Calu3 (cell line): ENCODE measurements at regions not wholly inside any gene's neighbourhood (a gene's known extent, or its start where the extent isn't known, plus 50 kb on each side); places are given as distances from the start of the nearest gene placed in this dataset.

Source experiments
- BruUV-seq: library from RNA; stranded (reverse); fragments of 400-500 nt; replicated peaks from 2 replicates; lab custom pipeline; 2021; lab: Mats Ljungman, UMichigan
- CTCF ChIA-PET: fragments of 300-600 bp; sonication (Branson Sonifier 250); formaldehyde crosslinking; loops from one replicate; lab custom pipeline; 2022; ENCODE audit warnings: antibody characterized with exemption; lab: Charles Lee
- DNase-seq: peaks from one replicate; pipeline ENCODE4 v3.0.0; 2022
- H3K27ac Mint-ChIP-seq: one replicate; pipeline ENCODE4 v1.8.0; 2022; ENCODE audit warnings: mixed read lengths; ENCODE audit not compliant: unreplicated experiment
- H3K27me3 Mint-ChIP-seq: one replicate; pipeline ENCODE4 v1.8.0; 2022; ENCODE audit warnings: mixed read lengths; ENCODE audit not compliant: unreplicated experiment
- H3K36me3 Mint-ChIP-seq: one replicate; pipeline ENCODE4 v1.8.0; 2022; ENCODE audit warnings: mild to moderate bottlenecking, moderate library complexity, mixed read lengths; ENCODE audit not compliant: insufficient read depth, unreplicated experiment
- H3K4me1 Mint-ChIP-seq: one replicate; pipeline ENCODE4 v1.8.0; 2022; ENCODE audit warnings: mild to moderate bottlenecking, low read depth, mixed read lengths; ENCODE audit not compliant: unreplicated experiment
- H3K4me3 Mint-ChIP-seq: one replicate; pipeline ENCODE4 v1.8.0; 2022; ENCODE audit warnings: mild to moderate bottlenecking, low read depth, moderate library complexity, mixed read lengths; ENCODE audit not compliant: unreplicated experiment
- H3K9me3 Mint-ChIP-seq: one replicate; pipeline ENCODE4 v1.8.0; 2022; ENCODE audit warnings: low read depth, mixed read lengths; ENCODE audit not compliant: unreplicated experiment
- CTCF ChIP-seq: fragments of 200-600 bp; IDR thresholded peaks from one replicate; pipeline ENCODE4 v1.8.0; 2022; ENCODE audit warnings: antibody characterized with exemption; ENCODE audit not compliant: unreplicated experiment
- intact Hi-C: fragments of 100-400 bp; cut with micrococcal nuclease; formaldehyde crosslinking; loops from one replicate; pipeline ENCODE4 v1.10.0; 2022; ENCODE audit not compliant: unreplicated experiment

- H3K27ac Mint-ChIP-seq = no peak overlapping the region
- BruUV-seq = no TSS peak
These were observed 176.2 kb upstream of the SASH1 start for GRCh38 chr6:148166339-148166968.

GRCh38 chr6:148169706-148170105, 172.9 kb upstream of the SASH1 start:
- no peaks in the 10 kb centered on the region for H3K36me3 Mint-ChIP-seq

More at GRCh38 chr6:148166339-148166968, 176.2 kb upstream of the SASH1 start:
- Mint-ChIP-seq H3K4me3 (no peak overlapping the region), H3K27me3 (no peaks in the 10 kb centered on the region), H3K36me3 (no peaks in the 10 kb centered on the region), H3K4me1 (no peaks in the 10 kb centered on the region), H3K9me3 (no peaks in the 10 kb centered on the region)
- no peak for DNase-seq
- intact Hi-C loops = loop anchor here (1.0 to 2.0 kb wide), 2 partner anchors 659 to 776 kb away; no protein-coding TSS in a partner anchor
- no peak for TF ChIP-seq CTCF
- CTCF ChIA-PET = no interaction called here

GRCh38 chr6:148170286-148170685, 172.4 kb upstream of the SASH1 start:
- Mint-ChIP-seq H3K27ac (no peak overlapping the region), H3K36me3 (no peaks in the 10 kb centered on the region), H3K4me3 (no peak overlapping the region), H3K4me1 (no peaks in the 10 kb centered on the region), H3K27me3 (no peaks in the 10 kb centered on the region), H3K9me3 (no peaks in the 10 kb centered on the region)
- TF ChIP-seq CTCF = no peak
- CTCF ChIA-PET = interaction anchor here (0.6 kb wide), 1 partner anchor 73 kb away, joined by 6 read pairs; no protein-coding TSS in a partner anchor
- no TSS peak for BruUV-seq
- DNase-seq = no peak
- intact Hi-C loops = no loop called here

More at GRCh38 chr6:148169706-148170105, 172.9 kb upstream of the SASH1 start:
- CTCF ChIA-PET = interaction anchor here (0.6 kb wide), 1 partner anchor 74 kb away, joined by 6 read pairs; no protein-coding TSS in a partner anchor
- TF ChIP-seq CTCF = no peak
- Mint-ChIP-seq H3K27me3 (no peaks in the 10 kb centered on the region), H3K4me1 (no peaks in the 10 kb centered on the region), H3K27ac (no peak overlapping the region), H3K9me3 (no peaks in the 10 kb centered on the region), H3K4me3 (no peak overlapping the region)
- BruUV-seq = no TSS peak
- DNase-seq = no peak
- intact Hi-C loops = no loop called here

GRCh38 chr6:148173548-148173947, 169.1 kb upstream of the SASH1 start:
- no peak for DNase-seq
- no peaks in the 10 kb centered on the region for H3K36me3 Mint-ChIP-seq
- H3K4me3 Mint-ChIP-seq = no peak overlapping the region
- no peak for TF ChIP-seq CTCF
- no TSS peak for BruUV-seq
- H3K9me3 Mint-ChIP-seq = no peaks in the 10 kb centered on the region
- no peak overlapping the region for H3K27ac Mint-ChIP-seq
- CTCF ChIA-PET = interaction anchor here (0.5 kb wide), 1 partner anchor 618 kb away, joined by 3 read pairs; no protein-coding TSS in a partner anchor
- H3K4me1 Mint-ChIP-seq = no peaks in the 10 kb centered on the region
- no peaks in the 10 kb centered on the region for H3K27me3 Mint-ChIP-seq
- intact Hi-C loops = no loop called here
